ENCODE measurements at regions not wholly inside any gene's neighbourhood (a gene's known extent, or its start where the extent isn't known, plus 50 kb on each side); places are given as distances from the start of the nearest gene placed in this dataset.
A peak's percentile ranks its signal among the peaks of the same experiment; 100 is the strongest.

GRCh38 chr12:89015419-89015818 lies 336.9 kb downstream of the DUSP6 start:
- in situ Hi-C loops (cut with MboI; ENCODE audit: low pct_unique_long_range_greater_than_20kb, low sequenced_read_pairs): no loop called here
- no peak for DNase-seq

- in situ Hi-C loops (cut with MboI; ENCODE audit: low pct_unique_long_range_greater_than_20kb, low sequenced_read_pairs): loop anchor here (25.0 kb wide), 1 partner anchor 861 kb away; the partner anchor contains the start of genes CEP290 and TMTC3
- DNase-seq: no peak
Observed at GRCh38 chr12:88998421-88998820, 353.9 kb downstream of the DUSP6 start.

DNA sequence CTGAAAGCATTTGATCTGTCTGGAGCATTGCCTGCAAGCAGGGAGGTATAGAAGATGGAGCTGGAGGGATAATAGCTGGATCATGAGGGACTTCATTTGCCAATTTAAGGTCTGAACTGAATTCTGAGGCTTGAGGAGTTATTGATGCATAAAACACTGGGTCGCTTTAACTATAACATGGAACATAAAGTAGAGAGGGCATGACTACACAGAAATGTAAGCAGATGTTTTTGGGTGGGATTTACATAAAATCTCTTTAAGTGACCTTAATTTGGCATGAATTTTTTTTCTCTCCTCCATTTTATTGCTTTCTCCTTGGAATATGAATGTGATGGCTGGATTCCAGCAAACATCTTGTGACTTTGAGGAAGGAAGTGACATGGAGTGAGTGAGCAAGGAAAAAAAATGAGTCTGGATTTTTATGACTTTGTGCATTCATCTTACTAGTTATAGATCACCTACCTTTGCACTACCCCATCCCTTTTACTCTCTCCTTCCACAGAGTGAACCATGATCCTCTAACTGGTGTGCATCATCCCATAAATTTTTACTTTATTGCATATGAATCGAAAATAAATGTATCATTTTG lies 356.0 kb downstream of the DUSP6 start:
- in situ Hi-C loops (cut with MboI; ENCODE audit: low pct_unique_long_range_greater_than_20kb, low sequenced_read_pairs): loop anchor here (25.0 kb wide), 1 partner anchor 859 kb away; the partner anchor contains the start of genes CEP290 and TMTC3
- no peak for DNase-seq

- DNase-seq: no peak
- in situ Hi-C loops (cut with MboI; ENCODE audit: low pct_unique_long_range_greater_than_20kb, low sequenced_read_pairs): loop anchor here (25.0 kb wide), 1 partner anchor 858 kb away; the partner anchor contains the start of genes CEP290 and TMTC3
Observed at GRCh38 chr12:88994971-88995370, 357.3 kb downstream of the DUSP6 start.

DNA sequence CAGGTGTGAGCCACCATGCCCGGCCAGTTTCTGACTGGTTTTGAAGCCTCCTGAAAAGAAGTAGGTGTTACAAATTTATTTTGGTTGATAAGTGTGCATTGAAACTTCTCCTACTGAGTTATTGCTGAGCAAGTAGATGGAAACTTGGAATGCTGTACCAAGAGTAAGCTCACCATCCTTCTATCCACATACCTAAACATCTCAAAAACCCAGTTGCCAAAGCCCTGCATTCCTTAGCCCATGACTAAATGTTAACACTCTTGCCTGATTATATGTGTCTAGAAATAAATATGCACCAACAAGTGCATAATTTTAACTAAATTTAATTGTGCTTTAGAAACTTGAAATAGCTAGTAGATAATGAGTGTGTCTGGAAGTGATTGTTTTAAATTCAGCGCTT lies 357.8 kb downstream of the DUSP6 start:
- DNase-seq: no peak
- in situ Hi-C loops (cut with MboI; ENCODE audit: low pct_unique_long_range_greater_than_20kb, low sequenced_read_pairs): loop anchor here (25.0 kb wide), 1 partner anchor 857 kb away; the partner anchor contains the start of genes CEP290 and TMTC3

- in situ Hi-C loops (cut with MboI; ENCODE audit: low pct_unique_long_range_greater_than_20kb, low sequenced_read_pairs): loop anchor here (25.0 kb wide), 1 partner anchor 856 kb away; the partner anchor contains the start of genes CEP290 and TMTC3
Observed at GRCh38 chr12:88993651-88994050, 358.6 kb downstream of the DUSP6 start.

GRCh38 chr12:88986056-88986455 lies 366.2 kb downstream of the DUSP6 start:
- DNase-seq: no peak
- in situ Hi-C loops (cut with MboI; ENCODE audit: low pct_unique_long_range_greater_than_20kb, low sequenced_read_pairs): loop anchor here (25.0 kb wide), 1 partner anchor 849 kb away; the partner anchor contains the start of genes CEP290 and TMTC3

More at GRCh38 chr12:88993651-88994050, 358.6 kb downstream of the DUSP6 start:
- DNase-seq: peak; percentile 77

- in situ Hi-C loops (cut with MboI; ENCODE audit: low pct_unique_long_range_greater_than_20kb, low sequenced_read_pairs): loop anchor here (25.0 kb wide), 1 partner anchor 848 kb away; the partner anchor contains the start of genes CEP290 and TMTC3
- no peak for DNase-seq
Observed at GRCh38 chr12:88985631-88986030, 366.7 kb downstream of the DUSP6 start.

- DNase-seq: no peak
- in situ Hi-C loops (cut with MboI; ENCODE audit: low pct_unique_long_range_greater_than_20kb, low sequenced_read_pairs): loop anchor here (25.0 kb wide), 1 partner anchor 848 kb away; the partner anchor contains the start of genes CEP290 and TMTC3
Observed at GRCh38 chr12:88985011-88985410, 367.3 kb downstream of the DUSP6 start.

DNA sequence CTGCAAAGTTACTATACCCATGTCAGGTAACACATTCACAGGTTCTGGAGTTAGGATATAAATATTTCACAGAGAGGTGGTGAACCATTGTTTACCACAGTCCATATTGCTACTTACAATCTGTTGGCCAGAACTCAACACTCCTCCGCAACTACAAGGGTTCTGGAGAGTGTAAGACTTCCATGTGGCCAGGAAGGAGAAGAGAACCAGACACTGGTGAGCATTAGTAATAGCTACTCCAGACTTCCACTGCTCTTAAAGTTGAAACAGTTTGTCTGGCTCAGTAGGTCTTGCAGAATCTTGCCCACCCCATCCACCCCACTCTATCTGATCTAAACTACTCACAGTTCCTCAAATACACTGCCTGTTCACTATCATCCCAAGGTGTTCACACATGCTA lies 369.6 kb downstream of the DUSP6 start:
- no peak for DNase-seq
- in situ Hi-C loops (cut with MboI; ENCODE audit: low pct_unique_long_range_greater_than_20kb, low sequenced_read_pairs): loop anchor here (25.0 kb wide), 1 partner anchor 845 kb away; the partner anchor contains the start of genes CEP290 and TMTC3

DNA sequence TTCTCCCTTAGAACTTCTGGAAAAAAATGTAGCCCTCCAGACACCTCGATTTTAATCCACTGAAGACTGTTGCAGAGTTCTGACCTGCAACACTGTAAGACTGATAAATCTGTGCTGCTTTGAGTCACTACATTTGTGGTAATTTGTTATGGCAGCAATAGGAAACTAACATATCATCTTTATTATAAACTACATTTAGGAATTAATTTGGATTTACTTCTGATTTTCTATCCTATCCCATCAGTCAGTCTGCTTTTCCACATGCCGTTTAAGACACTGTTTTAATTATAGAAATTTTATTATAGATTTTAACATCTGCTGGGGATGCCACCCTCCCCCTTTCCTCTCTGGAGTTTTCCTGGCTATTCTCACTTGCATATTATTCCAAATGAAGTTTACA lies 375.2 kb downstream of the DUSP6 start:
- in situ Hi-C loops (cut with MboI; ENCODE audit: low pct_unique_long_range_greater_than_20kb, low sequenced_read_pairs): loop anchor here (25.0 kb wide), 1 partner anchor 840 kb away; the partner anchor contains the start of genes CEP290 and TMTC3
- no peak for DNase-seq

GRCh38 chr12:88973998-88974397 lies 378.3 kb downstream of the DUSP6 start:
- in situ Hi-C loops (cut with MboI; ENCODE audit: low pct_unique_long_range_greater_than_20kb, low sequenced_read_pairs): no loop called here
- no peak for DNase-seq

DNA sequence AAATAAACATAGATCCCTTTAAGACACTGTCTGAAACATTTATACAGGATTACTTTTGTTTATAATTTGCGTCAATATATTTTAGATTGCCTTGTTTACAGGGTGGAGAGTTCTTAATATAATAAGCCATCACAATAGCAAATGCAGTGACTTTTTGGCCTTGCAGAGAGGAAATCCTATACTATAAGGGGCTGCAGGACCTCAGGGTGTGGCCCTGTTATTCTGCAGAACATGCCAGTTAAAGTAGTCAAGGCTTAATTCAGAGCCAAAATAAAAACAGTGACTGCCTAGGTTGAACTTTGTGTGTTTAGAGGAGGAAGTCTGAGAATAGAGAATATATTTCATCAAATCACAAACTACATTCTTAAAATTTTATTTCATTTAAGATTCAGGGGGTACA lies 381.6 kb downstream of the DUSP6 start:
- in situ Hi-C loops (cut with MboI; ENCODE audit: low pct_unique_long_range_greater_than_20kb, low sequenced_read_pairs): no loop called here
- DNase-seq: no peak

DNA sequence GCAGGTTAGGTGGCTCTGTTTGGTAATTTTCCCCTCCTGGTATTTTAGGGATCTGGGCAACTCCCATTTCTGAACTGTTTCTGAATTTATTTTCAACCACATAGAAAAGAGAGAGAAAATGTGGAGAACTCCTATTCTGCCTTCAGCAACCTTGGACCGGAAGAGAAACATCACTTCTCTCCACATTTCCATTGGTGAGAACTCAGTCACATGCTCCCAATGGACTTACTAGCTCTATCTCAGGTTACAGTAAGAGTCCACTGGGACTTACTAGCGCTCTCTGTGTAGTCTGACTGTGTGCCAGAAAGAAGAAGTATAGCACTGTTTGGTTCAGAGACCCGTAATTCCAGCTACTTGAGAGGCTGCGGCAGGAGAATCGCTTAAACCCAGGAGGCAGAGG lies 383.2 kb downstream of the DUSP6 start:
- in situ Hi-C loops (cut with MboI; ENCODE audit: low pct_unique_long_range_greater_than_20kb, low sequenced_read_pairs): no loop called here
- no peak for DNase-seq

GRCh38 chr12:88960213-88960878 lies 380.1 kb upstream of the KITLG start:
- DNase-seq: peak; percentile 55
- in situ Hi-C loops (cut with MboI; ENCODE audit: low pct_unique_long_range_greater_than_20kb, low sequenced_read_pairs): no loop called here

- in situ Hi-C loops (cut with MboI; ENCODE audit: low pct_unique_long_range_greater_than_20kb, low sequenced_read_pairs): no loop called here
- DNase-seq: no peak
Observed at GRCh38 chr12:88958946-88959345, 378.7 kb upstream of the KITLG start.

- no peak for DNase-seq
- in situ Hi-C loops (cut with MboI; ENCODE audit: low pct_unique_long_range_greater_than_20kb, low sequenced_read_pairs): no loop called here
Observed at GRCh38 chr12:88958153-88958552, 377.9 kb upstream of the KITLG start.

GRCh38 chr12:88957358-88957757 lies 377.1 kb upstream of the KITLG start:
- no peak for DNase-seq
- in situ Hi-C loops (cut with MboI; ENCODE audit: low pct_unique_long_range_greater_than_20kb, low sequenced_read_pairs): no loop called here

DNA sequence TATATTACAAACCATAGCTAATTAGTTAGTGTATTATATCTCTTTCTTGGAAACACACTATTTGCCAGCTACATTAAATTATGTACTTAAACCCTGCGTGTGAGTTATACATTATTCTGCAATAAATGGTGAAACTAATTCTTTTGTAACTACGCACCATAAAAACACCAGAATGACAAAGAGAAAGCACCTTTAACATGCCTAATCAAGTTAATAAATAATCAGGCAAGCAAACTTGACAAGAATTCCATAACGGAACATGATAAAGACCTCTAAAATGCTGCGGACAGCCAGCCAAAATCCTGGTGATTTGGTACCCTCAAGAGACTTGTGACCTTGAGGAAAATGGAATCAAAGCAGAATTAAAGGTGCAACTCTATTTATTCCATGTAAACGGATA lies 375.3 kb upstream of the KITLG start:
- in situ Hi-C loops (cut with MboI; ENCODE audit: low pct_unique_long_range_greater_than_20kb, low sequenced_read_pairs): no loop called here
- no peak for DNase-seq

- no peak for DNase-seq
- in situ Hi-C loops (cut with MboI; ENCODE audit: low pct_unique_long_range_greater_than_20kb, low sequenced_read_pairs): no loop called here
Observed at GRCh38 chr12:88953029-88953586, 372.8 kb upstream of the KITLG start.
